Astrocyte (in vitro differentiated cells and primary cell): ENCODE measurements at regions not wholly inside any gene's neighbourhood (a gene's known extent, or its start where the extent isn't known, plus 50 kb on each side); places are given as distances from the start of the nearest gene placed in this dataset.

Experiments
- EZH2 ChIP-seq: IDR thresholded peaks from 2 replicates; pipeline ENCODE4 v1.6.1; 2012; ENCODE audit warnings: mild to moderate bottlenecking, low read length, inconsistent platforms; ENCODE audit not compliant: insufficient read depth
- TF ChIP-seq, protein P1 (sequence below): IDR thresholded peaks from 2 replicates; pipeline ENCODE4 v1.5.1; 2011; ENCODE audit warnings: low read depth, mild to moderate bottlenecking, inconsistent platforms, low read length, moderate library complexity; ENCODE audit not compliant: insufficient read depth

DNA sequence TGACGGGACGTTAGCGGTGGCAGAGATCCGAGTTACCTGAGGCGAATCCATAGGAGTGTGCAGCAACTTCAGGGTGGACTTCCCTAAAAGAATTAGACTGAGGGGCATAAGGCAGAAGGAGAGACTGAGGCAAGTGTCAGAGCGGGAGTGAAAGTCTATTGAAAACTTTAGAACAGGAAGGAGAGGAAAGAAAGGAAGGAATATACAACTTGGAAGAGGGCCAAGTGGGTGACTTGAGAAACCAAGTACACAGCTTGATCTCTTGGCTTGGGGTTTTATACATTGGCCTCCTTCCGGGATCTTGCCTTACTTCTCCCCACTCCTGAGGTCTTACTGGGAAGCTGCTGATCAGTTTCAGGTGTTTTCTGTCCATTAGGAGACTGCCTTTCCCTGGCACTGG, 84.9 kb downstream of the SNX18 start:
- TF ChIP-seq, protein P1, sequence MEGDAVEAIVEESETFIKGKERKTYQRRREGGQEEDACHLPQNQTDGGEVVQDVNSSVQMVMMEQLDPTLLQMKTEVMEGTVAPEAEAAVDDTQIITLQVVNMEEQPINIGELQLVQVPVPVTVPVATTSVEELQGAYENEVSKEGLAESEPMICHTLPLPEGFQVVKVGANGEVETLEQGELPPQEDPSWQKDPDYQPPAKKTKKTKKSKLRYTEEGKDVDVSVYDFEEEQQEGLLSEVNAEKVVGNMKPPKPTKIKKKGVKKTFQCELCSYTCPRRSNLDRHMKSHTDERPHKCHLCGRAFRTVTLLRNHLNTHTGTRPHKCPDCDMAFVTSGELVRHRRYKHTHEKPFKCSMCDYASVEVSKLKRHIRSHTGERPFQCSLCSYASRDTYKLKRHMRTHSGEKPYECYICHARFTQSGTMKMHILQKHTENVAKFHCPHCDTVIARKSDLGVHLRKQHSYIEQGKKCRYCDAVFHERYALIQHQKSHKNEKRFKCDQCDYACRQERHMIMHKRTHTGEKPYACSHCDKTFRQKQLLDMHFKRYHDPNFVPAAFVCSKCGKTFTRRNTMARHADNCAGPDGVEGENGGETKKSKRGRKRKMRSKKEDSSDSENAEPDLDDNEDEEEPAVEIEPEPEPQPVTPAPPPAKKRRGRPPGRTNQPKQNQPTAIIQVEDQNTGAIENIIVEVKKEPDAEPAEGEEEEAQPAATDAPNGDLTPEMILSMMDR = no peak
- TF ChIP-seq EZH2 = no peak
